ENCODE measurements at regions not wholly inside any gene's neighbourhood (a gene's known extent, or its start where the extent isn't known, plus 50 kb on each side); places are given as distances from the start of the nearest gene placed in this dataset.
A peak's percentile ranks its signal among the peaks of the same experiment; 100 is the strongest.

DNA sequence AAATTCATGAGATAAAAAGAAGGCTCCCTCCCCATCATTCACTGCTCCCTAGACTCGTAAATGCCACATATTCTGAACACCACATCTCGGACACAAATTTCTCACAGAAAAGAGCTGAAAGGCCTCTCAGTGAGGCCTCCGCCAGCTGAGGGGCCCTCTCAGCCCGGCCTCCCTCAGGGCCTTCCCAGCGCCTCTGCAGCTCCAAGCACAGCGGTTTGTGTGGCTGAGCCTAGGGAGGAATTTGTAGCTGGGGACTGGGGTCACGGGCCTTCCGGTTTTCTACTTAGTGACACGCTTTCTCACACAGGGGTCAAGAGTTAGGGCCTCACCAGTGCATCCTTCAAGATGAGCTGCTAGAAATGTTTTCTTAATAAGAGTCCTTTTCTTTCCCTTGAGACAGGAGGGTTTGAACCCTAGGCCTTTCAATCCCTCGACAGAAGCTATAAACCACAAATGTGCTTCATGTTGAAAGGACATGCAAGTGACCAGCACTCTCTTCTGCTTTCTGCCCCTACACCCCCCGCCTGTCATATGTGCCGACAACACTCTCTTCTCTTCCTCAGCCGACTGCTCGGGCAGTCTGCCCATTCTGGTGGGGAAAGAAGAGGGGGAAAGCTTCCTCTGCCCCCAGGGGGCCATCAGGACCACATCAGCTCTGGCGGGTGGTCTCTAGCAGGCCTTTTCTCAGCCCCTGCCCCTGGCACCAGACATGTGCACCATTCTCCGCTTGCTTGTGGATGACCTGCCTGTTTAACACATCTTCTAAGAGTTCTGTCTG is 104.9 kb downstream of the CHIC2 start:
- Histone ChIP-seq H3K27me3 (replicated peaks in 2 of 5; ENCODE audit: control insufficient read depth in 4 of 5, insufficient read depth in 5 of 5, low read length in 4 of 5) (no peaks in the 10 kb centered on the region), H3K36me3 (ENCODE audit: control insufficient read depth in 4 of 4, insufficient read depth in 4 of 4, low read length in 3 of 4) (no peaks in the 10 kb centered on the region), H3K4me3 (ENCODE audit: control insufficient read depth in 1 of 7, extremely low read depth in 1 of 7, insufficient read depth in 4 of 7, low read depth in 2 of 7, low read length in 6 of 7) (no peak overlapping the region), H3K27ac (ENCODE audit: insufficient read depth in 1 of 2, low read depth in 1 of 2, low read length in 2 of 2, poor library complexity in 1 of 2, severe bottlenecking in 2 of 2) (no peak overlapping the region), H3K4me1 (ENCODE audit: control extremely low read depth in 1 of 4, control insufficient read depth in 4 of 4, insufficient read depth in 4 of 4, low read length in 3 of 4) (no peaks in the 10 kb centered on the region), H3K9me3 (ENCODE audit: control extremely low read depth in 1 of 5, control insufficient read depth in 4 of 5, insufficient read depth in 2 of 5, low read depth in 1 of 5, low read length in 4 of 5) (no peaks in the 10 kb centered on the region)
- WGBS (ENCODE audit: insufficient coverage), result 100% methylated on average over 12 of the region's 16 CpGs
- DNase-seq, result no peak
- CTCF ChIA-PET, result interaction anchor here (1.5 kb wide), 1 partner anchor 29 kb away, joined by 6 read pairs; no protein-coding TSS in a partner anchor
- POLR2A ChIA-PET, result no interaction called here

DNA sequence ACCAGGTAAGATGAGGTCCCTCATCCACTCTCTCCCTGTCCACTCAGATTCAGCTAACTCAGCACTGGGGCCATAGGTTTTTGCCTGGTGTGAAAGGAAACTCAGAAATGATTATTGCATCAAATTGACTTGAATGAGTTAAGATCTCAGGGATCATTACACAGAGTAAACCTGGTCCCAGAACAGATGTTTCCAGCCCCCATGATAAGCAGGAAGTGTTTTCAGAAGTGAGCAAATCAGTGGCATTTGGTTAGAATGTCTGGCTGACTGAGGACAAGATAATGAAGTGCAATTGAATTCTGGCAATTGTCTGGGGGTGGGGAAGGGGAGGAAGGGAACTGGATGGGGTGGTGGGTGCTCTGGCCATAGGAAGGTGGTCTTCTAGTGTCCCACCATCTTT is 108.0 kb downstream of the CHIC2 start:
- H3K27me3 ChIP-seq (replicated peaks in 2 of 5; ENCODE audit: control insufficient read depth in 4 of 5, insufficient read depth in 5 of 5, low read length in 4 of 5), result no peaks in the 10 kb centered on the region
- peak in 1 of 3 donors; percentile 6 for DNase-seq
- no peaks in the 10 kb centered on the region for H3K9me3 ChIP-seq (ENCODE audit: control extremely low read depth in 1 of 5, control insufficient read depth in 4 of 5, insufficient read depth in 2 of 5, low read depth in 1 of 5, low read length in 4 of 5)
- H3K4me1 ChIP-seq (ENCODE audit: control extremely low read depth in 1 of 4, control insufficient read depth in 4 of 4, insufficient read depth in 4 of 4, low read length in 3 of 4), result no peaks in the 10 kb centered on the region
- H3K36me3 ChIP-seq (ENCODE audit: control insufficient read depth in 4 of 4, insufficient read depth in 4 of 4, low read length in 3 of 4), result no peaks in the 10 kb centered on the region
- ChIA-PET POLR2A (no interaction called here), CTCF (no interaction called here)
- no peak overlapping the region for H3K4me3 ChIP-seq (ENCODE audit: control insufficient read depth in 1 of 7, extremely low read depth in 1 of 7, insufficient read depth in 4 of 7, low read depth in 2 of 7, low read length in 6 of 7)
- no peak overlapping the region for H3K27ac ChIP-seq (ENCODE audit: insufficient read depth in 1 of 2, low read depth in 1 of 2, low read length in 2 of 2, poor library complexity in 1 of 2, severe bottlenecking in 2 of 2)

DNA sequence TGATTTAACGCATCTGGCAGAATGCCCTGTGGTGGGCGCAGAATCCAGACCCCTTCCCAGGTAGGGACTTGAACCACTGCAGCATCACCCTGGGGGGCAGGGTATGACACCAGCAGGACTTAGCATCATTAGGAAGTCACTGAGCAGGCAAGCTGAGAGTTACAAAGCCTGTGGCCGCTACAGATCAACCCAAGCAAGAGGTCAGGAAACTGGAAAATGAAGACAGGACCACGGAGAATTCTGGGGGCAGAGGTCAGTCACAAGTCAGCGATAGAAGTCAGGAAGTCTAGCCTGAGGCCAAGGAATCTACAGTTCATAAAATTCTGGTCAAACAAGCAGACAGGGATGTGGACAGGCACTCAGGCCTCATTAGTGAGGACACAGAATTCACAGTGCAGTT is 108.4 kb downstream of the CHIC2 start:
- H3K27me3 ChIP-seq (replicated peaks in 2 of 5; ENCODE audit: control insufficient read depth in 4 of 5, insufficient read depth in 5 of 5, low read length in 4 of 5), result no peaks in the 10 kb centered on the region
- no peak for DNase-seq
- no peaks in the 10 kb centered on the region for H3K9me3 ChIP-seq (ENCODE audit: control extremely low read depth in 1 of 5, control insufficient read depth in 4 of 5, insufficient read depth in 2 of 5, low read depth in 1 of 5, low read length in 4 of 5)
- ChIA-PET CTCF (no interaction called here), POLR2A (no interaction called here)
- 95% methylated on average over 5 of the region's 5 CpGs for WGBS (ENCODE audit: insufficient coverage)
- H3K4me3 ChIP-seq (ENCODE audit: control insufficient read depth in 1 of 7, extremely low read depth in 1 of 7, insufficient read depth in 4 of 7, low read depth in 2 of 7, low read length in 6 of 7), result no peak overlapping the region
- no peak overlapping the region for H3K27ac ChIP-seq (ENCODE audit: insufficient read depth in 1 of 2, low read depth in 1 of 2, low read length in 2 of 2, poor library complexity in 1 of 2, severe bottlenecking in 2 of 2)
- no peaks in the 10 kb centered on the region for H3K36me3 ChIP-seq (ENCODE audit: control insufficient read depth in 4 of 4, insufficient read depth in 4 of 4, low read length in 3 of 4)
- no peaks in the 10 kb centered on the region for H3K4me1 ChIP-seq (ENCODE audit: control extremely low read depth in 1 of 4, control insufficient read depth in 4 of 4, insufficient read depth in 4 of 4, low read length in 3 of 4)

DNA sequence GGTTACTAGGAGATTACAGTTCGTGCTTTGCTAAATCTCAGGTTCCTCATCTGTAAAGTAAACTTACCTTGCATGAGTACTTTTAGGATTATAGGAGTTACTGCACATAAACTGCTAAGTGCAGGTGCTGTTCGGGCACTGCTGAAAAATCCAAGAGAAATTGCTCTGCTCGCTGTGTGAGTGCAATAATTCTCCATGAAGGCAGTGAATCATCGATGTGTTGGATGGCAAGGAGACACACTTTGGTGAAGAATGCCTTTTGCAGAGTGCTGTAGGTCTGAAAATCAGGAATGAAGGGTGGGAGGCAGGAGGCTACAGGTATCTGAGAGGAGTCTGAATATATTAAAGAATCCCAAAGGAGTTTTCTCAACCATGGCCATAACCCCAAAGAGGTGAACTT is 113.0 kb downstream of the CHIC2 start:
- no peak overlapping the region for H3K4me3 ChIP-seq (ENCODE audit: control insufficient read depth in 1 of 7, extremely low read depth in 1 of 7, insufficient read depth in 4 of 7, low read depth in 2 of 7, low read length in 6 of 7)
- no peaks in the 10 kb centered on the region for H3K36me3 ChIP-seq (ENCODE audit: control insufficient read depth in 4 of 4, insufficient read depth in 4 of 4, low read length in 3 of 4)
- no peaks in the 10 kb centered on the region for H3K27me3 ChIP-seq (replicated peaks in 2 of 5; ENCODE audit: control insufficient read depth in 4 of 5, insufficient read depth in 5 of 5, low read length in 4 of 5)
- no peak overlapping the region for H3K27ac ChIP-seq (ENCODE audit: insufficient read depth in 1 of 2, low read depth in 1 of 2, low read length in 2 of 2, poor library complexity in 1 of 2, severe bottlenecking in 2 of 2)
- H3K9me3 ChIP-seq (ENCODE audit: control extremely low read depth in 1 of 5, control insufficient read depth in 4 of 5, insufficient read depth in 2 of 5, low read depth in 1 of 5, low read length in 4 of 5), result no peaks in the 10 kb centered on the region
- ChIA-PET POLR2A (interaction anchor here (0.6 kb wide), 1 partner anchor 195 kb away, joined by 3 read pairs; no protein-coding TSS in a partner anchor), CTCF (interaction anchor here (1.1 kb wide), 1 partner anchor 30 kb away, joined by 3 read pairs; no protein-coding TSS in a partner anchor)
- H3K4me1 ChIP-seq (ENCODE audit: control extremely low read depth in 1 of 4, control insufficient read depth in 4 of 4, insufficient read depth in 4 of 4, low read length in 3 of 4), result no peaks in the 10 kb centered on the region
- WGBS (ENCODE audit: insufficient coverage), result 95% methylated on average over 4 of the region's 4 CpGs
- no peak for DNase-seq

DNA sequence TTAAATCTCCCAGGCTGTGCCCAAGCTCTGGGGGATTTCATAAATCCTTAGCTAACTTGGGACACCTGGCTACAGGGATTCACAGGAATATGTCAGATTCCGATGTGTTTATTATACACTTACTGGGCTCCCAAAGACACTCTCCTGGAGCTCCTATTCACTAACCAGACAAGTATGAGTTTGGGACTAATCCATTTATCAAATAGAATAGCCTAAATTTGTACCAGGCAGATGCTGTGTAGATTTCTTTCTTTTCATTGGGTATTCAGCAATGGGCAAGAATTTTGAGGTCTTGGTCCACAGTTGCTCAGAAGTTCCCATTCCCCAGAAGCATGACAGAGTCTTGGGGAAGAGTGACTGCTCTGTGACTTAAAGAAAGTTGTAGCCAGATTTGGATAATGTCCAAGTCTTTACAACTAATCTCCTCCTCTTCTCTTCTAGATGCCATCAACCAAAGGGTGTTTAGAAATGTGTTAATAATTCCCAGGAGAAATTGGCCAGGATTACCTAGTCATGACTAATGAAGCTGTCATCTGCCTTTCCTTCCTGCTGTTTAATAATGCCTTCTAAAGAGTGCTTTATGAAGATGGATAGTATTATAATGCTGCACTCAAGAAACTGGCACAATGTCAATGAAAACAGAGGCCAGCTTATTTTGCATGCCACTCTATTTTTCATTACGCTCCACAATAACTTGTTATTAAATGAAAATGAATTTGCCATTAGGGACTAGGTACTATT is 120.9 kb downstream of the CHIC2 start:
- DNase-seq, result no peak
- Histone ChIP-seq H3K9me3 (ENCODE audit: control extremely low read depth in 1 of 5, control insufficient read depth in 4 of 5, insufficient read depth in 2 of 5, low read depth in 1 of 5, low read length in 4 of 5) (peaks cover 0 to 3% (median 0%) of the 10 kb centered on the region in 5 experiments), H3K27me3 (replicated peaks in 2 of 5; ENCODE audit: control insufficient read depth in 4 of 5, insufficient read depth in 5 of 5, low read length in 4 of 5) (no peaks in the 10 kb centered on the region), H3K36me3 (ENCODE audit: control insufficient read depth in 4 of 4, insufficient read depth in 4 of 4, low read length in 3 of 4) (no peaks in the 10 kb centered on the region), H3K27ac (ENCODE audit: insufficient read depth in 1 of 2, low read depth in 1 of 2, low read length in 2 of 2, poor library complexity in 1 of 2, severe bottlenecking in 2 of 2) (no peak overlapping the region), H3K4me1 (ENCODE audit: control extremely low read depth in 1 of 4, control insufficient read depth in 4 of 4, insufficient read depth in 4 of 4, low read length in 3 of 4) (no peaks in the 10 kb centered on the region), H3K4me3 (ENCODE audit: control insufficient read depth in 1 of 7, extremely low read depth in 1 of 7, insufficient read depth in 4 of 7, low read depth in 2 of 7, low read length in 6 of 7) (no peak overlapping the region)
- 86% methylated on average over 1 of the region's 2 CpGs for WGBS (ENCODE audit: insufficient coverage)
- ChIA-PET POLR2A (no interaction called here), CTCF (interaction anchor here (1.2 to 2.3 kb wide), 3 partner anchors 13 to 291 kb away, joined by 3 to 14 read pairs (median 4); no protein-coding TSS in a partner anchor)

DNA sequence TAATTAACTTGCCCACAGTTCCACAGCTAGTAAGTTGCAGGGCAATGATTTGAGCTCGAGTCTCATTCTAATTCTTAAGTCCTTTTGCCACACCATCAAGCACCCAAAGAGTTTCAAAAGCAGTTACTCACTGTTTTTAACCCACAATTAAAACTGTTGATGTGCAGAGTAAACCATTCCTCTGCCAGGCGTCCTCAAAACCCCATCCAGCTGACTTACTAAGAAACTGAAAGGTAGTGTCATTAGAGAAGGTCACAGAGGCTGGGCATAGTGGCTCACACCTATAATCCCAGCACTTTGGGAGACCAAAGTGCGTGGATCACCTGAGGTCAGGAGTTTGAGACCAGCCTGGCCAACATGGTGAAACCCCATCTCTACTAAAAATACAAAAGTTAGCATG is 121.7 kb downstream of the CHIC2 start:
- CTCF ChIA-PET, result interaction anchor here (0.8 to 2.3 kb wide), 5 partner anchors 12 to 292 kb away, joined by 3 to 14 read pairs (median 4); no protein-coding TSS in a partner anchor
- H3K9me3 ChIP-seq (ENCODE audit: control extremely low read depth in 1 of 5, control insufficient read depth in 4 of 5, insufficient read depth in 2 of 5, low read depth in 1 of 5, low read length in 4 of 5), result peaks cover 0 to 3% (median 0%) of the 10 kb centered on the region in 5 experiments
- no peak for DNase-seq
- POLR2A ChIA-PET, result no interaction called here
- WGBS (ENCODE audit: insufficient coverage), result 100% methylated on average over 2 of the region's 3 CpGs
- no peak overlapping the region for H3K27ac ChIP-seq (ENCODE audit: insufficient read depth in 1 of 2, low read depth in 1 of 2, low read length in 2 of 2, poor library complexity in 1 of 2, severe bottlenecking in 2 of 2)
- H3K36me3 ChIP-seq (ENCODE audit: control insufficient read depth in 4 of 4, insufficient read depth in 4 of 4, low read length in 3 of 4), result no peaks in the 10 kb centered on the region
- no peaks in the 10 kb centered on the region for H3K4me1 ChIP-seq (ENCODE audit: control extremely low read depth in 1 of 4, control insufficient read depth in 4 of 4, insufficient read depth in 4 of 4, low read length in 3 of 4)
- H3K27me3 ChIP-seq (replicated peaks in 2 of 5; ENCODE audit: control insufficient read depth in 4 of 5, insufficient read depth in 5 of 5, low read length in 4 of 5), result no peaks in the 10 kb centered on the region
- H3K4me3 ChIP-seq (ENCODE audit: control insufficient read depth in 1 of 7, extremely low read depth in 1 of 7, insufficient read depth in 4 of 7, low read depth in 2 of 7, low read length in 6 of 7), result no peak overlapping the region

DNA sequence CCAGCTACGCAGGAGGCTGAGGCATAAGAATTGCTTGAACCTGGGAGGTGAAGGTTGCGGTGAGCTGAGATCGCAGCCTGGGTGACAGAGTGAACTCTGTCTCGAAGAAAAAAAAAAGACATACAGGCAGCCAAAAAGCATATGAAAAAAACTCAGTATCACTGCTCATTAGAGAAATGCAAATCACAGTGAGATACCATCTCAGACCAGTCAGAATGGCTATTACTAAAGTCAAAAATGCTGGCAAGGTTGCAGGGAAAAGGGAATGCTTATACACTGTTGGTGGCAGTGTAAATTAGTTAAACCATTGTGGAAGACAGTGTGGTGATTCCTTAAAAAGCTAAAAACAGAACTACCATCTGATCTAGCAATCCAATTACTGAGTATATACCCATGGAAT is 123.1 kb downstream of the CHIC2 start:
- Histone ChIP-seq H3K9me3 (ENCODE audit: control extremely low read depth in 1 of 5, control insufficient read depth in 4 of 5, insufficient read depth in 2 of 5, low read depth in 1 of 5, low read length in 4 of 5) (peaks cover 0 to 3% (median 0%) of the 10 kb centered on the region in 5 experiments), H3K27me3 (replicated peaks in 2 of 5; ENCODE audit: control insufficient read depth in 4 of 5, insufficient read depth in 5 of 5, low read length in 4 of 5) (no peaks in the 10 kb centered on the region), H3K4me3 (ENCODE audit: control insufficient read depth in 1 of 7, extremely low read depth in 1 of 7, insufficient read depth in 4 of 7, low read depth in 2 of 7, low read length in 6 of 7) (no peak overlapping the region), H3K36me3 (ENCODE audit: control insufficient read depth in 4 of 4, insufficient read depth in 4 of 4, low read length in 3 of 4) (no peaks in the 10 kb centered on the region), H3K27ac (ENCODE audit: insufficient read depth in 1 of 2, low read depth in 1 of 2, low read length in 2 of 2, poor library complexity in 1 of 2, severe bottlenecking in 2 of 2) (no peak overlapping the region), H3K4me1 (ENCODE audit: control extremely low read depth in 1 of 4, control insufficient read depth in 4 of 4, insufficient read depth in 4 of 4, low read length in 3 of 4) (no peaks in the 10 kb centered on the region)
- WGBS (ENCODE audit: insufficient coverage), result no CpG with 5 or more reads among the region's 4 CpGs
- DNase-seq, result no peak
- CTCF ChIA-PET, result interaction anchor here (1.4 kb wide), 1 partner anchor 12 kb away, joined by 6 read pairs; no protein-coding TSS in a partner anchor
- POLR2A ChIA-PET, result no interaction called here

All from common myeloid progenitor, CD34-positive (primary cell).